Upper lobe of left lung (tissue), 4 donors: ENCODE measurements at regions not wholly inside any gene's neighbourhood (a gene's known extent, or its start where the extent isn't known, plus 50 kb on each side); places are given as distances from the start of the nearest gene placed in this dataset.

Experiments
- EP300 ChIP-seq, 4 donors: sonication (generic); formaldehyde crosslinking; IDR thresholded peaks; one replicate each; pipeline ENCODE4 v1.5.1; 2017; ENCODE audit warnings: antibody characterized with exemption in 4 of 4, control low read depth in 2 of 4
- POLR2A ChIP-seq, 4 donors: fragments of 450-650 bp; IDR thresholded peaks; one replicate each; pipeline ENCODE4 v1.5.1; 2016 to 2017; ENCODE audit warnings: antibody characterized with exemption in 4 of 4, mild to moderate bottlenecking in 2 of 4
- POLR2AphosphoS5 ChIP-seq, 2 donors: sonication (generic); formaldehyde crosslinking; IDR thresholded peaks; one replicate each; pipeline ENCODE4 v1.5.1; 2017; ENCODE audit warnings: antibody characterized with exemption in 2 of 2
- TF ChIP-seq, protein P1 (sequence below), 6 experiments: fragments of 450-650 bp in 4 of 6; fragments of 200-600 bp in 2 of 6; sonication (generic) in 2 of 6; IDR thresholded peaks; one replicate each; pipeline ENCODE4 v1.5.1; 2016 to 2019; ENCODE audit warnings: antibody characterized with exemption in 6 of 6

DNA sequence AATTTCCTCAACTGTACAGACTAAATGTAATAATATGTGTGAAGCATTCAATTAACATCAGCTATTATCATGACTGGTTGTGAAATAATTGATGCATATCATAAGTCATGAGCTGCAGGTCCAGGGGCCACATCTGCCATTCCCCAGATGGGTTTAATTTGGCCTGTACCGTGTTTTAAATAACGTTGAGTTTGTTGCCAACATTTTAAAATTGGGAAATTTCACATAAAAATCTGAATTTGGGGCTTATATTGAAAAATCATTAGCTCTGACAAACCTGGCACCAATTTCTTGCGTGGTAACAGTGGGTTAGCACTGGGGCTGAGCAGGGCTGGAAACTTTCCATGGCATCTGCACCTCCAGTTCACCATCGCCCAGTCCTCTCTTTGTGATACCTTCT is 193.9 kb downstream of the SNX19 start:
- TF ChIP-seq, protein P1, sequence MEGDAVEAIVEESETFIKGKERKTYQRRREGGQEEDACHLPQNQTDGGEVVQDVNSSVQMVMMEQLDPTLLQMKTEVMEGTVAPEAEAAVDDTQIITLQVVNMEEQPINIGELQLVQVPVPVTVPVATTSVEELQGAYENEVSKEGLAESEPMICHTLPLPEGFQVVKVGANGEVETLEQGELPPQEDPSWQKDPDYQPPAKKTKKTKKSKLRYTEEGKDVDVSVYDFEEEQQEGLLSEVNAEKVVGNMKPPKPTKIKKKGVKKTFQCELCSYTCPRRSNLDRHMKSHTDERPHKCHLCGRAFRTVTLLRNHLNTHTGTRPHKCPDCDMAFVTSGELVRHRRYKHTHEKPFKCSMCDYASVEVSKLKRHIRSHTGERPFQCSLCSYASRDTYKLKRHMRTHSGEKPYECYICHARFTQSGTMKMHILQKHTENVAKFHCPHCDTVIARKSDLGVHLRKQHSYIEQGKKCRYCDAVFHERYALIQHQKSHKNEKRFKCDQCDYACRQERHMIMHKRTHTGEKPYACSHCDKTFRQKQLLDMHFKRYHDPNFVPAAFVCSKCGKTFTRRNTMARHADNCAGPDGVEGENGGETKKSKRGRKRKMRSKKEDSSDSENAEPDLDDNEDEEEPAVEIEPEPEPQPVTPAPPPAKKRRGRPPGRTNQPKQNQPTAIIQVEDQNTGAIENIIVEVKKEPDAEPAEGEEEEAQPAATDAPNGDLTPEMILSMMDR (IDR thresholded peaks at IDR 0.05): no peak
- TF ChIP-seq POLR2AphosphoS5 (IDR thresholded peaks at IDR 0.05): no peak
- TF ChIP-seq POLR2A (IDR thresholded peaks at IDR 0.05): no peak
- TF ChIP-seq EP300 (IDR thresholded peaks at IDR 0.05): no peak
